GM19238 (cell line): ENCODE measurements at regions not wholly inside any gene's neighbourhood (a gene's known extent, or its start where the extent isn't known, plus 50 kb on each side); places are given as distances from the start of the nearest gene placed in this dataset.
"Not testable (repeated sequence)": the region's sequence is repeated elsewhere in the genome, so short reads cannot be mapped to it uniquely, and the experiment has no call there.

ENCODE experiments used
- DNase-seq: peaks from one replicate; pipeline ENCODE4 v3.0.0; 2011; ENCODE audit warnings: low spot score; ENCODE audit not compliant: insufficient read length

GRCh38 chr14:30158299-30158698, 230.7 kb upstream of the PRKD1 start:
- DNase-seq = no peak

DNA sequence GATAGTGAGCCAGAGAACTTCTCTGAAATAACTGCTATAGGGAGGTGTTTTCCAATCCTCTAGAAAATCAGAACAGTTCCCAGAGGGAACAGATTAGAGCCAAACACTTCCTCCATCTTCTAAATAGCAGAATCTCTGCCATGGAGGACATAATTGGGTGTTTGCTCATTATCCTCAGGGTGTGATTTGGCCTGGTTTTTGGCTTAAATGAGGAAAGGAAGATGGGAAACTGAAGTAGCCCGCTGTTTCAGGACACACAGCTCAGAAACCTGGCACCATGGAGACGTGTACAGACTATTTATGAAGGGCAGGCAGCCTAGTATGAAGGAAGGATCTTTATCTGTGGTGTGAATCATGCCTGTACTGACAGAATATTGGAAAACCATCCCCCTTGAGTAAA, 231.7 kb upstream of the PRKD1 start:
- DNase-seq = no peak

DNA sequence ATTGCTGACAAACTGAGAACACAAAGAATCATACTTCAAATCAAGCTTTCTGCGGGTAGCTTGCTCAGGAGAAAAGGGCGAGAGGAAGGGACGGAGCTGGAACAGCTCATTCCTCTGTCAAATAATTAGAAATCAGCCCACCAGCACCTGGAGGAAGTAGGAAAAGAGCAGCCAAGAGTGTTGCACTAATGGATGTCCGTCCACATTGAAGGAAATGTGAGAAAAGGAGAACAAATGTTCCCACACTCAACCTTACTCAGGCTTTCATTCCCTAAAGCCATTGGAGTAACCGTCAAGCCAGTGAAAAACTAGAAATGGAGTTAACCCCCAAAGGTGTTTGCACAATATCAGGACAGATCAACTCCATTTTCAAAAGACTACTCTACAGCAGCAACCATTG, 233.0 kb upstream of the PRKD1 start:
- no peak for DNase-seq

- DNase-seq = no peak
Measured at GRCh38 chr14:30162066-30162465, 234.4 kb upstream of the PRKD1 start.

- no peak for DNase-seq
Measured at GRCh38 chr14:30165255-30165654, 237.6 kb upstream of the PRKD1 start.

DNA sequence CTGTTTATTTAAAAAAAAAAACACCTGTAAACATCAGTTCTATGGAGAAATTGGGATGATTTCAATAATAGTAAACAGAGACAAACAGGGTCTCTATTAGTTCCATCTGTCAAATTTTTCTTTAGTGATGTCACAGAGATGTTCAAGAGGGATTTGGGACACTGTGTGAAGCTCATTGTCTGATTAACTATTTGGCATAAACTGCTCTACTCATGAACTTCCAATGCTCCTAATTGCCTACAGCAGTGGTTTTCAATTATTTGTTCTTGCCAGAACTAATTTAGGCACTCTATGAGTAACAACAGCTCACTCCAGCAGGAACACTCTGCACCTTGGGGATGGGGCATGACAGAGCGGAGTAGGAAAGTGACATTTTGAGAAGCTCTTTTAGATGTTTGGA, 250.1 kb upstream of the PRKD1 start:
- no peak for DNase-seq

DNA sequence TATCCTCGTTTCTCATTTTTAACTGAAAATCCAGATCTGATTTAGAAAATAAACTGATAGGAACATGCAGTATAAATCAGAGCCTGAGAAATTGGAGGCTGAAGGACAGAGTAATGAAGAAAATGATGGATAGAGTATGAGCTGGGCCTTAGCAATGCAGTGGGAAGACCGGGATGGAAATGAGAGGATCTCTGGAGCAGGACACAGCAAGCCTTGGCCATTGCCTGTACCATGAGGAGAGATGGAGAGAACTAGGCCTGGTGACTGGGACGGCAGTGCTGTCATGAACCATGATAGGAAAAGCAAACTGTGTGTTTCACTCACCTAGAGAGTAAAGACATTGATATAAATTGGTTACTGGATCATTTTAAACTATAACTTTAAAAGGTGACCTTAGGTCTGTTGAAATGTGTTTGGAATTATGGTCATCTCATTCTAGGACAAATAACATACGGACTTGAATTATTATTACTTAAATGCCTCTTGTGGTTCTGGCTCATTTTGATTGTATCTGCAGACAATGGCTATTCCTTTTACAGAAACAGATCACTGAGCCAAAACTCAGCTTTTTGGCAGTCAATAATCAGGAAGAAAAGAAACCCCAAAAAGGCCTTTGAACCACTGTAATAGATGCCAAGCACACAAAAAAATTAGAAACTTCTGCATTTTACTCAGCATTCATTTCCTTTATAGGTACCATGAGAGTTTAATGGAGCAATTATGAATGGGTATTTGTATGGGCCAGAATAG, 251.9 kb upstream of the PRKD1 start:
- DNase-seq = no peak

DNA sequence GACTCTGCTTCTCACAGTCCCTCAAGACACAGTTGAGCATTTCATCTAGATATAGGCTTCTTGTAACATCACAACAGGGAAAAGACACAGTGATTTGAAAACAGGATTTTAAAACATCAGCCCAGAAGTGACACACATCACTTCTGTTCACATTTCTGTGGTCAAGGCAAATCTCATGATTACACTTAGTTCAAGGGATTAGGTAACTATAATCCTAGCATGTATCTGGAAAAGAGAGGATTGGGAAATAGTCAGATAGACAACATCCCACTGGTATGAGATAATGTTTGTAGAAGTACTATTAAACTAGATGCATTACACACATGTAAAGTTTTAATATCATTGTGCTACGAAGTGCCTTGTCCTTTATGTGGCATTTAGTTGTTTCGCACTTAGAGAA, 252.6 kb upstream of the PRKD1 start:
- no peak for DNase-seq

DNA sequence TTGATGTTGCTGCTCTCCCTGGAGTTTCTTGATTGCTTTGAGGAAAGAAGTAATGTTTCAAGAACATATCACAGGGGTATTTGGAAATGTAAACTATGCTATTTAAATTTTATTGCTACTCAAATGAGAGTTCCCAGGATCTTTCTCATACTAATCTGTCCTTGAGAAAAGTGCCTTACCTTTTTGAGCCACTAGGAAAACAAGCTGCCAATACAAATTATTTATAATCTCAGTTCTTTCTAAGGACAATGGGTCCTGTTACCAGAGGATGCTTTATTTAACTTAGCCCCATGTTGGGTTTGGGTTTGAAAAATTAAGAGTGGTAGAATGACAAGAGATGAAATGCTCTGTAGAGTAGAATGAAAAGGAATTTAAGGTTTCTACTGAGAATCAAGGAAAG, 258.2 kb upstream of the PRKD1 start:
- no peak for DNase-seq

DNA sequence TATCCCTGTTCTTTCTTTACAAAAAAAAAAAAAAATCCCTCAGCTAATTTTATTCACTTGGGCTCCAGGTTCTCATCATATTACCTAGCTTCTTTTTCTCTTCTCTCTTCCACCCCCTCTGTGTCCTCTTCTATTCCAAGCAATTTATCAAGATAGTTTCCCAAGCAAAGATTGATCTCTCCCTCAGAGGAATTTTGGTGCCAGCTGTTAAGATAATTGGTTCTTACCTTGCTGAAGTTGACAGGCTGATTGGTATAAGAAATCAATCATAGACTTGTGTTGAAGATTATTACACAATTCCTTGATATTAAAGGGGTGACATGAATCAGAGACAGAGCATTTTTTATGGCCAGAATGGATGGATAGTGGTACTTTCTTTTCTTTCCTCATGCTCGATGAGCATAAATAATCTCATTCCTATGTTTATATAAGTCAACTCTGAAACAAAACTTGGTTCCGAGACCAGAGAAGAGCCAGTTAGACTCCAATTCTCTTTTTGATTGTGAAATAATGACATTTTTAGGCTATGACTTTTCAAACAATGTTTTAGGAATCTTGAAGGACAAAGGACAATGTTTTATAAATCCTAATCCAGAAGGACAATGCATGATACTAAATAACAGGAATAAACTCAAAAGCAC, 264.1 kb upstream of the PRKD1 start:
- DNase-seq = no peak

DNA sequence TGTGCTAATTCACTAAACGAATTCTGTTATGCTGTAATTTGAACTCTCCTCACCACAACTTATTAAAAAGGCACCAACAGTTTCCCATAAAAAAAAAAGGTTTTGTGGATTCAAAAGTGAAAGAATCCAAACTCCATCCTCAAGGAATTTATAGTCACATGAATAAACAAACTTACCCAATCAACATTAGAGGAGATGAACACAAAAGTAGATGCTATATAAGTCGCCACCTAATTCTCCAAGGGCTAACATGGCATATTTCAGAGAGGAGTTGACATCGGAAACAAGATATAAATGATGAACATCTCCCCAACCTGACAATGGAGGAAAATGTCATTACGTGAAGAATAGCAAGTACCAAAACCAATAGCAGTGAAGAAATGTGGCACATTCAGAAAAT, 265.5 kb upstream of the PRKD1 start:
- DNase-seq = no peak

- DNase-seq = no peak
Measured at GRCh38 chr14:30193845-30194501, 266.3 kb upstream of the PRKD1 start.

- DNase-seq = no peak
Measured at GRCh38 chr14:30194741-30195148, 267.1 kb upstream of the PRKD1 start.

GRCh38 chr14:30195941-30196340, 268.3 kb upstream of the PRKD1 start:
- no peak for DNase-seq

DNA sequence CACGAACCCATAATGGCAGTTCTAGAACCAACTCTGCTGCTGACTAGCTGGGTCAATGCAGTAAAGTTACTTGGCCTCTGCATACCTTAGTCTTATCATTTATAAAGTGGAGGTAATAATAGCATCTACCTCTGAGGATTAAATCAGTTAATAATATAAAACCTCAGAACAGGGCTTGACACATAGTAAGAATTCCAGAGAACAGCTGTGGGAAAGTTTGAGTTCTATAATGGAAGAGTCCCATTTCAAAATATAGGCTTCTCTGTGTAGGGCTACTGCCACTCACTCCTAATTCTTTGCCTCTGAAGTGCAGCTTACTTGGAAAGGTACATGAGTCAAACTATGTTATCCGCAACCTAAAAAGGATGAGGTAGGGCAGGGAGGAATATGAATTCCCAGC, 269.2 kb upstream of the PRKD1 start:
- DNase-seq = no peak

GRCh38 chr14:30198720-30199119, 271.1 kb upstream of the PRKD1 start:
- not testable (repeated sequence) for DNase-seq

DNA sequence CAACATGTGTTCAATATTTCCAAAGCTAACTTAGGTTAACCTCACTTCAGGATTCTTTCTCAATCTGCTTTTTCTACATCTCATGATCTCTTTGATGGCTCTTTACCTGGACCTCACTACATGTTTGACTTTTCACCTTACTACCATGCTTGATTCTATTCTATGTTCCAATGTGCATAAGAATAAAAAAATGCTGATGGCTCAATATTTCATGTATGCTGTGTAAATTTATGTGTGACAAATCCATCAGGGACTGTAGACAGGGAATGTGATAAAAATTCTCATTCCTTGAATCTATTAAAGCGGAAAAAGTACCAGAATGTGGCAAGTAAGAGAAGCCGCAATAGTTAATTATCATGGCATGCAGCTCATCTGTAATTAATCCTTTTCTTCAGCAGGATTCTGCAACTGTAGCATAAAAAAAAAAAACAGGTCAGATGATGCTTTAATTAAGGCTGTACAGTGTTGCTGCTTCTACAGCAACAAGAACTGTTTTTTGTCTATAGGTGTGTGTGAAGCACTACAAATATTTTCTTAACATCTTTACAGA, 276.9 kb upstream of the PRKD1 start:
- DNase-seq = no peak

DNA sequence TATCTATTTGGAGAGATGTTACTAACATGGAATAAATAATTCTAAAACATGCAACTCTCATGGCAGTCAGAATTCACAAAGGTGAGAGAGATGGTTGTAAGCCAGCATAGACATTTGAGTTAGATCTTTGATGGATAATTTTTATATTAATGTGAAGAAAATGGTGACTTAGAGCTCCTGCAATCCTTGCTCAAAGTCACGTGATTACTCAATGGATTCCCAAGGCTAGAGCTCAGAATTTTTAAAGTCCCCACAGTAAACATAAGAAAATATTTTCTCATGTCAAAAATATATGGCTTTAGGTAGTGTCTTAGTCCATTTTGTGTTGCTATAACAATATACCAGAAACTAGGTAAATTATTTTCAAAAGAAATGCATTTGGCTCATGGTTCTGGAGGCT, 281.5 kb upstream of the PRKD1 start:
- DNase-seq = no peak

DNA sequence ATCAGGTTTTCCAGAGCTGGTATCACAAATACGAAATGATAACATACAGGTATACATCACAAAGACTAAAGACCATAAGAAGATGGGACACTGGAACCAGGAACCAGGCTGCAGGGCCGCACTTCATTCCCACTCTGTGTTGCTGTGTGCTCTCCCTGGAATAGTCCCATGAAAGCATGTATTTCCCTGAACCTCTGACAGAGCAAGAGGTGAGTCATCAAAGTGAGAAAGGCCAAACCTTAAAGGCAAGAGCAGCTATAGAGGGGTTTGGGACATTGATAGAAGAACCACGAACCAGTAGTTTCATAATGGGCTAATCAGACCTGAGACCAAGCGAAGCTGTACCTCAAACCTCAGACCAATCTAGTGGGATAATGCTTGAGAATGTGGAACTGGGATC, 283.0 kb upstream of the PRKD1 start:
- no peak for DNase-seq

DNA sequence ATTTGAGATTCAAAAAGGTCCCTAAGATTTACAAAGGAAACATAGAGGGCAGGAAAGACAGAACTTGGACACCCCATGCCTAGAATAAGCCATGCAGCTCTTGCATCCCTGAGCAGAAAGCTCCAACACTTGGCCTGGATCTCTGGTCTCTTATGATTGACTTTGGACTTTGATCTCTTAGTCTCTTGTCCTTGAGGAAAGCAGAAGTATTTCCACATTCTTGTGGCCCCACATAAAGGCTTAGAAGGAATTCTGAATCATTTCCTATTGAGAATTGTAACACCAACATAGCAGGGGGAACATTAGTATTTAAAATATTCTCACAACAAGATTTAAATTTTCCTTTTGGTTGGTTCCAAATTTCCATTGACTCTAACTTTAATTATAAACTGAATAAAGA, 283.7 kb upstream of the PRKD1 start:
- no peak for DNase-seq

GRCh38 chr14:30214014-30214413, 286.4 kb upstream of the PRKD1 start:
- no peak for DNase-seq

- peak; percentile 1 for DNase-seq
Measured at GRCh38 chr14:30214461-30215090, 286.9 kb upstream of the PRKD1 start.
